Thyroid gland (tissue), 4 donors: ENCODE measurements at regions not wholly inside any gene's neighbourhood (a gene's known extent, or its start where the extent isn't known, plus 50 kb on each side); places are given as distances from the start of the nearest gene placed in this dataset.

Experiments used
- DNase-seq, 2 donors: peaks; one replicate each; pipeline ENCODE4 v3.0.0-alpha.2; 2019
- H3K27ac ChIP-seq, 3 donors: fragments of 200-600 bp; sonication (generic); 1 replicate in 2 of 3; 2 replicates in 1 of 3; pipeline ENCODE4 v1.5.1; 2016 to 2019; ENCODE audit warnings: mild to moderate bottlenecking in 1 of 3, moderate library complexity in 1 of 3
- H3K27me3 ChIP-seq: fragments of 200-600 bp; sonication (generic); one replicate; pipeline ENCODE4 v1.5.1; 2019
- H3K36me3 ChIP-seq, 2 donors: fragments of 200-600 bp; sonication (generic); one replicate each; pipeline ENCODE4 v1.5.1; 2016 to 2019
- H3K4me1 ChIP-seq, 2 donors: fragments of 200-600 bp; sonication (generic); one replicate each; pipeline ENCODE4 v1.5.1; 2017 to 2019
- H3K4me3 ChIP-seq, 3 donors: fragments of 200-600 bp; sonication (generic); replicated peaks in 1 of 3; 1 replicate in 2 of 3; 2 replicates in 1 of 3; pipeline ENCODE4 v1.5.1; 2016; ENCODE audit warnings: mild to moderate bottlenecking in 1 of 3
- H3K9me3 ChIP-seq: fragments of 200-600 bp; sonication (generic); one replicate; pipeline ENCODE4 v1.5.1; 2017
- CTCF ChIP-seq, 6 experiments: fragments of 200-600 bp in 3 of 6; fragments of 450-650 bp in 3 of 6; sonication (generic) in 3 of 6; IDR thresholded peaks; one replicate each; pipeline ENCODE4 v1.5.1; 2016 to 2019; ENCODE audit warnings: antibody characterized with exemption in 6 of 6, mild to moderate bottlenecking in 2 of 6, inconsistent platforms in 1 of 6, moderate library complexity in 1 of 6
- POLR2A ChIP-seq, 2 donors: fragments of 450-650 bp; IDR thresholded peaks; one replicate each; pipeline ENCODE4 v1.6.1; 2017; ENCODE audit warnings: antibody characterized with exemption in 2 of 2, mild to moderate bottlenecking in 2 of 2, moderate library complexity in 1 of 2
- WGBS, 2 donors: methylation state at CpG; one replicate each; pipeline ENCODE4 v1.1.5; 2017; 5-methylcytosine and 5-hydroxymethylcytosine counted together
- intact Hi-C: fragments of 100-400 bp; cut with DNase I; formaldehyde crosslinking; loops from one replicate; pipeline ENCODE4 v1.15.1; 2023

DNA sequence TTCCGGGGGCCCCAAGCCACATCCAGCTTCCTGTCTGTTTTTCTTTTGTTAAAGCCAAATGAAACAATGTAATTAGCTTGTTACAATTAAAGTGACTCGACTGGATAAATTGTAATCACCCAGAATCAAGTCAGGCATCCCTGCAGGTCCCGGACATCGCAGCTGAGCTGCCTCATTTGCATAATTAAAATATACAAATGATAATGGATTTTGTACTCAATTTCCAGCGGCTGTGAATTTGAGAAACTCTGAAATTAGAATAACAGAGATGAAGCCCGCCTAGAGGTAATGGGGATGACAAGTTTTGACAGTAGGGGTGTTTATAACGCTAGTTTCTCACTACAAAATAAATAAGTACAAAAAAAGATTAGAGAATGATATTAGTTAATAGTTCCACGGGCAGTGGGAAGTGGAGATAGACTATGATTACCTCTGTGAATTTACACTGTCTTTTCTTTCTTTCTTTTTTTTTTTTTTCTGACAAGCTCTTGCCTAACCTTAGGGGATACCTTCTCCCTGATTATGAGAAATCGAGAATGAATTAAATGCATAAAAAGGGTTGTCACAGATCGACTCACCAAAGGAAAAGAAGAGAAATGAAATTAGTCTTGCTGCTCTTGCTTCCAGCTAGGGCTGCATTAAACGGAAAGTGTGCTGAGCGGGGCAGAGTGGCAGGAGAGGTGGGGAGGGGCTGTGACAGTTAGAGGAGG lies 82.6 kb upstream of the SKOR2 start:
- intact Hi-C loops = no loop called here
- TF ChIP-seq CTCF (IDR thresholded peaks at IDR 0.05) (no peak), POLR2A (IDR thresholded peaks at IDR 0.05) (no peak)
- 71 to 76% methylated on average over 12 of the region's 12 CpGs for WGBS, 2 donors
- H3K27me3 ChIP-seq = no peaks in the 10 kb centered on the region
- H3K4me3 ChIP-seq = no peak overlapping the region
- no peaks in the 10 kb centered on the region for H3K9me3 ChIP-seq
- no peaks in the 10 kb centered on the region for H3K4me1 ChIP-seq
- H3K27ac ChIP-seq = no peak overlapping the region
- H3K36me3 ChIP-seq = no peaks in the 10 kb centered on the region
- no peak for DNase-seq

DNA sequence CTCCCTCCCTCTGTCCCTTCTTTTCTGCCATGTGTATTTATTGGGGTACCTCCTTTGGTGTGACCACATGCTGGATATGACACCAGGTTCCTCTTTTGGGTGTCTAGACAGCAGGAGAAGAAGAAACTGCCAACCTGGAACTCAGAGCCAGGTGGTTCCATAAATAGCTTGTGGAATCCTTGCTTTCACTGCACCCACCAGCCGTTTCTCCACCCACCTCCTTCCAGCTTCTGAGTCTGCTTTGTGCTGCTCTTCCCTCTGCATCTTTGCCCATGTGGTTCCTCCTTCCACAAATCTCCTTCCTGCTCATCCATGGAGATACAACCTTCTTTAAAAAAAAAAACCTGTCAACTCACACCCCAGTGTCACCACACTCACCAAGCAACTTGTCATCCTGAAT lies 80.2 kb upstream of the SKOR2 start:
- no peak for DNase-seq
- H3K4me1 ChIP-seq = no peaks in the 10 kb centered on the region

GRCh38 chr18:47331026-47331425 lies 79.6 kb upstream of the SKOR2 start:
- Histone ChIP-seq H3K27ac (no peak overlapping the region), H3K9me3 (no peaks in the 10 kb centered on the region), H3K4me3 (no peak overlapping the region), H3K27me3 (no peaks in the 10 kb centered on the region), H3K36me3 (no peaks in the 10 kb centered on the region), H3K4me1 (no peaks in the 10 kb centered on the region)
- intact Hi-C loops = no loop called here
- WGBS, 2 donors = 76 to 77% methylated on average over 7 of the region's 7 CpGs
- TF ChIP-seq CTCF (IDR thresholded peaks at IDR 0.05) (no peak), POLR2A (IDR thresholded peaks at IDR 0.05) (no peak)
- DNase-seq = no peak

More for the DNA sequence above, 80.2 kb upstream of the SKOR2 start:
- no peaks in the 10 kb centered on the region for H3K9me3 ChIP-seq
- no peaks in the 10 kb centered on the region for H3K27me3 ChIP-seq
- no peak overlapping the region for H3K27ac ChIP-seq
- H3K4me3 ChIP-seq = no peak overlapping the region
- H3K36me3 ChIP-seq = no peaks in the 10 kb centered on the region
- TF ChIP-seq POLR2A (IDR thresholded peaks at IDR 0.05) (no peak), CTCF (IDR thresholded peaks at IDR 0.05) (no peak)
- 72 to 74% methylated on average over 1 of the region's 1 CpG for WGBS, 2 donors
- intact Hi-C loops = no loop called here

GRCh38 chr18:47323158-47323557 lies 71.7 kb upstream of the SKOR2 start:
- Histone ChIP-seq H3K9me3 (no peaks in the 10 kb centered on the region), H3K4me3 (no peak overlapping the region), H3K36me3 (no peaks in the 10 kb centered on the region), H3K27me3 (no peaks in the 10 kb centered on the region), H3K27ac (no peak overlapping the region), H3K4me1 (no peaks in the 10 kb centered on the region)
- DNase-seq = no peak
- TF ChIP-seq POLR2A (IDR thresholded peaks at IDR 0.05) (no peak), CTCF (IDR thresholded peaks at IDR 0.05) (no peak)
- intact Hi-C loops = no loop called here
- 76 to 80% methylated on average over 3 of the region's 3 CpGs for WGBS, 2 donors

GRCh38 chr18:47321815-47322214 lies 70.4 kb upstream of the SKOR2 start:
- H3K4me1 ChIP-seq = no peaks in the 10 kb centered on the region
- WGBS, 2 donors = 84 to 98% methylated on average over 3 of the region's 3 CpGs
- H3K4me3 ChIP-seq = no peak overlapping the region
- TF ChIP-seq POLR2A (IDR thresholded peaks at IDR 0.05) (no peak), CTCF (IDR thresholded peaks at IDR 0.05) (no peak)
- no peaks in the 10 kb centered on the region for H3K9me3 ChIP-seq
- intact Hi-C loops = no loop called here
- no peaks in the 10 kb centered on the region for H3K27me3 ChIP-seq
- no peaks in the 10 kb centered on the region for H3K36me3 ChIP-seq
- no peak for DNase-seq
- no peak overlapping the region for H3K27ac ChIP-seq
